Natural killer cell (primary cell): ENCODE measurements at regions not wholly inside any gene's neighbourhood (a gene's known extent, or its start where the extent isn't known, plus 50 kb on each side); places are given as distances from the start of the nearest gene placed in this dataset.

ENCODE experiments used
- ATAC-seq, 3 donors: fragments of 150-1000 bp in 2 of 3; fragments of 200-7000 bp in 1 of 3; cut with Tn5 transposase; 1 replicate in 1 of 3; 2 replicates in 2 of 3; pipeline ENCODE4 v1.10.0; 2021; ENCODE audit warnings: mild to moderate bottlenecking in 2 of 3, moderate library complexity in 2 of 3
- DNase-seq, 2 donors: peaks; one replicate each; pipeline versions ENCODE4 v3.0.0 to v3.0.0-alpha.2; 2013 to 2021; ENCODE audit warnings: mixed read lengths in 1 of 2
- H3K27ac ChIP-seq: one replicate; pipeline ENCODE4 v1.5.1; 2013; ENCODE audit warnings: mild to moderate bottlenecking, low read length
- H3K27me3 ChIP-seq: one replicate; pipeline ENCODE4 v1.6.1; 2013; ENCODE audit warnings: low read length; ENCODE audit not compliant: control insufficient read depth, insufficient read depth
- H3K36me3 ChIP-seq: one replicate; pipeline ENCODE4 v1.6.1; 2013; ENCODE audit warnings: low read length; ENCODE audit not compliant: control insufficient read depth, insufficient read depth
- H3K4me1 ChIP-seq: one replicate; pipeline ENCODE4 v1.6.1; 2013; ENCODE audit warnings: low read length; ENCODE audit not compliant: control insufficient read depth, insufficient read depth
- H3K4me3 ChIP-seq: one replicate; pipeline ENCODE4 v1.5.1; 2013; ENCODE audit warnings: low read length
- H3K9me3 ChIP-seq: one replicate; pipeline ENCODE4 v1.6.1; 2013; ENCODE audit warnings: low read length; ENCODE audit not compliant: control insufficient read depth, insufficient read depth
- H3K27ac Mint-ChIP-seq, 2 donors: one replicate each; pipeline ENCODE4 v1.8.0; 2022; ENCODE audit warnings: mild to moderate bottlenecking in 2 of 2, mixed read lengths in 2 of 2, moderate library complexity in 1 of 2
- H3K27me3 Mint-ChIP-seq, 2 donors: one replicate each; pipeline ENCODE4 v1.8.0; 2022; ENCODE audit warnings: low read depth in 2 of 2, mixed read lengths in 2 of 2
- H3K36me3 Mint-ChIP-seq: one replicate; pipeline ENCODE4 v1.8.0; 2022; ENCODE audit warnings: mixed read lengths
- H3K4me1 Mint-ChIP-seq, 2 donors: one replicate each; pipeline ENCODE4 v1.8.0; 2022; ENCODE audit warnings: mixed read lengths in 2 of 2
- H3K4me3 Mint-ChIP-seq: one replicate; pipeline ENCODE4 v1.8.0; 2022; ENCODE audit warnings: mild to moderate bottlenecking, moderate library complexity, mixed read lengths
- H3K9me3 Mint-ChIP-seq, 2 donors: one replicate each; pipeline ENCODE4 v1.8.0; 2022; ENCODE audit warnings: mixed read lengths in 2 of 2
- CTCF ChIP-seq: fragments of 200-600 bp; IDR thresholded peaks from one replicate; pipeline ENCODE4 v1.8.0; 2022; ENCODE audit warnings: antibody characterized with exemption
- WGBS: methylation state at CpG from one replicate; pipeline ENCODE4 v1.1.7; 2013; ENCODE audit warnings: missing lambda C conversion rate; ENCODE audit not compliant: insufficient coverage; 5-methylcytosine and 5-hydroxymethylcytosine counted together
- intact Hi-C: fragments of 100-400 bp; cut with micrococcal nuclease; formaldehyde crosslinking; loops from one replicate; pipeline ENCODE4 v1.14.2; 2022

GRCh38 chr2:221810245-221810644 is 238.1 kb upstream of the EPHA4 start:
- no peak overlapping the region for H3K4me3 ChIP-seq
- DNase-seq (no peak), ATAC-seq (no peak)
- no peaks in the 10 kb centered on the region for H3K9me3 ChIP-seq
- Mint-ChIP-seq H3K9me3 (peaks cover 3 to 15% of the 10 kb centered on the region in 2 donors), H3K4me3 (no peak overlapping the region), H3K27ac (no peak overlapping the region), H3K36me3 (no peaks in the 10 kb centered on the region), H3K27me3 (no peaks in the 10 kb centered on the region), H3K4me1 (no peaks in the 10 kb centered on the region)
- no peak for TF ChIP-seq CTCF
- WGBS = 56% methylated on average over 4 of the region's 4 CpGs
- H3K27ac ChIP-seq = no peak overlapping the region
- H3K4me1 ChIP-seq = no peaks in the 10 kb centered on the region
- H3K36me3 ChIP-seq = no peaks in the 10 kb centered on the region
- intact Hi-C loops = no loop called here
- no peaks in the 10 kb centered on the region for H3K27me3 ChIP-seq

GRCh38 chr2:221808488-221808887 is 236.4 kb upstream of the EPHA4 start:
- DNase-seq (no peak), ATAC-seq (no peak)
- no peak for TF ChIP-seq CTCF
- Mint-ChIP-seq H3K9me3 (peaks cover 3 to 10% of the 10 kb centered on the region in 2 donors), H3K4me3 (no peak overlapping the region), H3K36me3 (no peaks in the 10 kb centered on the region), H3K4me1 (no peaks in the 10 kb centered on the region), H3K27me3 (no peaks in the 10 kb centered on the region), H3K27ac (no peak overlapping the region)
- no peaks in the 10 kb centered on the region for H3K9me3 ChIP-seq
- H3K4me1 ChIP-seq = no peaks in the 10 kb centered on the region
- no peak overlapping the region for H3K4me3 ChIP-seq
- no peaks in the 10 kb centered on the region for H3K36me3 ChIP-seq
- intact Hi-C loops = no loop called here
- 67% methylated on average over 1 of the region's 1 CpG for WGBS
- no peak overlapping the region for H3K27ac ChIP-seq
- no peaks in the 10 kb centered on the region for H3K27me3 ChIP-seq

GRCh38 chr2:221807706-221808105 is 235.6 kb upstream of the EPHA4 start:
- H3K4me1 Mint-ChIP-seq = no peaks in the 10 kb centered on the region
- TF ChIP-seq CTCF = no peak
- WGBS = 79% methylated on average over 1 of the region's 1 CpG

GRCh38 chr2:221802089-221802488 is 230.0 kb upstream of the EPHA4 start:
- ATAC-seq (no peak), DNase-seq (no peak)
- TF ChIP-seq CTCF = no peak
- no peaks in the 10 kb centered on the region for H3K27me3 ChIP-seq
- H3K9me3 ChIP-seq = no peaks in the 10 kb centered on the region
- intact Hi-C loops = no loop called here
- H3K4me3 Mint-ChIP-seq = no peak overlapping the region
- no peak overlapping the region for H3K27ac ChIP-seq
- WGBS = 83% methylated on average over 1 of the region's 1 CpG
- H3K4me3 ChIP-seq = no peak overlapping the region
- H3K4me1 Mint-ChIP-seq = no peaks in the 10 kb centered on the region
- H3K4me1 ChIP-seq = no peaks in the 10 kb centered on the region
- no peaks in the 10 kb centered on the region for H3K36me3 Mint-ChIP-seq
- no peaks in the 10 kb centered on the region for H3K36me3 ChIP-seq
- no peaks in the 10 kb centered on the region for H3K27me3 Mint-ChIP-seq
- peaks cover 3 to 5% of the 10 kb centered on the region in 2 donors for H3K9me3 Mint-ChIP-seq
- H3K27ac Mint-ChIP-seq = no peak overlapping the region

More at GRCh38 chr2:221807706-221808105, 235.6 kb upstream of the EPHA4 start:
- Histone ChIP-seq H3K9me3 (no peaks in the 10 kb centered on the region), H3K4me3 (no peak overlapping the region), H3K4me1 (no peaks in the 10 kb centered on the region), H3K36me3 (no peaks in the 10 kb centered on the region), H3K27ac (no peak overlapping the region), H3K27me3 (no peaks in the 10 kb centered on the region)
- H3K36me3 Mint-ChIP-seq = no peaks in the 10 kb centered on the region
- DNase-seq (no peak), ATAC-seq (no peak)
- H3K4me3 Mint-ChIP-seq = no peak overlapping the region
- peaks cover 3 to 8% of the 10 kb centered on the region in 2 donors for H3K9me3 Mint-ChIP-seq
- intact Hi-C loops = no loop called here
- H3K27me3 Mint-ChIP-seq = no peaks in the 10 kb centered on the region
- H3K27ac Mint-ChIP-seq = no peak overlapping the region
